GM13977 (cell line): ENCODE measurements at regions not wholly inside any gene's neighbourhood (a gene's known extent, or its start where the extent isn't known, plus 50 kb on each side); places are given as distances from the start of the nearest gene placed in this dataset.

Experiments used
- DNase-seq: peaks from one replicate; pipeline ENCODE4 v3.0.0; 2012; ENCODE audit warnings: low spot score
- in situ Hi-C: fragments of 300-500 bp; cut with MboI; formaldehyde crosslinking; loops from one replicate; pipeline ENCODE4 v1.12.0; 2022; ENCODE audit warnings: low sequenced_read_pairs, low pct_unique_long_range_greater_than_20kb, mixed read lengths, inconsistent platforms; ENCODE audit not compliant: unreplicated experiment
- TF ChIP-seq, protein P1 (sequence below): IDR thresholded peaks from 2 replicates; pipeline ENCODE4 v1.5.1; 2012; ENCODE audit warnings: mild to moderate bottlenecking, control low read depth; ENCODE audit not compliant: insufficient read depth; ENCODE audit errors: extremely low read depth, missing control alignments

DNA sequence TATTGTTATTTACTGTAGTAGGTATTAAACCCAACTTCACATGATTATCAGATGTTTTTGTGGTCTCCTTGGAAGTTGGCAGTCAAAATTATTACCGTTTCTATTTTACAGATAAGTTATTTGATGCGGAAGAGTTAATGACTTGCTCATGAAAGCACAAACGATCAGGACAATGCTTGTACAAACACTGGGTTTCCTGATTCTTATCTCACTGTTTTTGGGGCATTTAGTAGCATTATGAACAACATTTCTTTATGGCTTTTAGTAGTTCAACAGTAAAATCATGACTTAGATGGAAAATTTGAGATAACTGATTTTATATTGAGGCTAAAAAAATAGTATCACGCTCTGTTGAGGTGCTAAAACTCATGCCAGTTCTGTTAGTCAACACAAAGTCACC lies 361.5 kb upstream of the MBL2 start:
- no peak for DNase-seq
- TF ChIP-seq, protein P1, sequence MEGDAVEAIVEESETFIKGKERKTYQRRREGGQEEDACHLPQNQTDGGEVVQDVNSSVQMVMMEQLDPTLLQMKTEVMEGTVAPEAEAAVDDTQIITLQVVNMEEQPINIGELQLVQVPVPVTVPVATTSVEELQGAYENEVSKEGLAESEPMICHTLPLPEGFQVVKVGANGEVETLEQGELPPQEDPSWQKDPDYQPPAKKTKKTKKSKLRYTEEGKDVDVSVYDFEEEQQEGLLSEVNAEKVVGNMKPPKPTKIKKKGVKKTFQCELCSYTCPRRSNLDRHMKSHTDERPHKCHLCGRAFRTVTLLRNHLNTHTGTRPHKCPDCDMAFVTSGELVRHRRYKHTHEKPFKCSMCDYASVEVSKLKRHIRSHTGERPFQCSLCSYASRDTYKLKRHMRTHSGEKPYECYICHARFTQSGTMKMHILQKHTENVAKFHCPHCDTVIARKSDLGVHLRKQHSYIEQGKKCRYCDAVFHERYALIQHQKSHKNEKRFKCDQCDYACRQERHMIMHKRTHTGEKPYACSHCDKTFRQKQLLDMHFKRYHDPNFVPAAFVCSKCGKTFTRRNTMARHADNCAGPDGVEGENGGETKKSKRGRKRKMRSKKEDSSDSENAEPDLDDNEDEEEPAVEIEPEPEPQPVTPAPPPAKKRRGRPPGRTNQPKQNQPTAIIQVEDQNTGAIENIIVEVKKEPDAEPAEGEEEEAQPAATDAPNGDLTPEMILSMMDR = no peak
- in situ Hi-C loops = no loop called here

DNA sequence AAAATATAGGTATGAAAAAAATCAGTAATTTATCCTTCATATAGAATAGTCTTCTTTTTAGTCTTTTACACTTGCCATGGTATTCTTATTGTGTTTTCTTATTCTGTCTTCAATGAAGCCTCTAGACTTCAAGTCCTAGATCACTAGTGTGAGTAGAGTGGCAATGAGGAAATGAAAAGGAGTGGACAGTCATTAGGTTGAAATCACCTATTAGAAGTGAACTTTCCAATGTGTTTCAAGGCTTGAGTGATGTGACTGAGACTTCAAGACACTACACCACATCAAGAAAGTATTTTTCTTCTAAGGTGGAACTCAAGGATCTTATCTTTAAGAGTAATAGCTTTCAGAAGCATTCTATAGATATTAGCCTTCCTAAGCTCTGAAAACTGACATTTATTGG lies 357.8 kb upstream of the MBL2 start:
- DNase-seq = no peak
- in situ Hi-C loops = no loop called here
- TF ChIP-seq, protein P1 = no peak

DNA sequence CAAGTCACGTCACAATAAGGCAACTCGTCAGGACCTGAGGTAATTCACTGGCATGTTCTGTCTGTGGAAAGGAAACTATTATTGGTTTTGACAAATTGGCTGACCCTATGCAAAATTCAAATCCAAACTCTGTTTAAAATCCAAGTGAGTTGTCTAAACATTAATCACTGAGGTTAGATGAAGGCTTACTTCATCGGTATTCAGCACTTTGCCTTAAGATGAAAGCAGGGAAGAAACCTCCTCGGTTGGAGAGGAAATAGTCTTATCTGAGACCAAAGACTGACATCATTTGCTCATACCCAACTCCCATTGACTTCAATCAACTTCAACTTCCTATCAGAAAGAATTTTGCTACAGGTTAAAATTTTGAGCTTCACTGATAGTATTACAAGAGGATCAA lies 355.1 kb upstream of the MBL2 start:
- TF ChIP-seq, protein P1 = no peak
- in situ Hi-C loops = no loop called here
- DNase-seq = no peak

DNA sequence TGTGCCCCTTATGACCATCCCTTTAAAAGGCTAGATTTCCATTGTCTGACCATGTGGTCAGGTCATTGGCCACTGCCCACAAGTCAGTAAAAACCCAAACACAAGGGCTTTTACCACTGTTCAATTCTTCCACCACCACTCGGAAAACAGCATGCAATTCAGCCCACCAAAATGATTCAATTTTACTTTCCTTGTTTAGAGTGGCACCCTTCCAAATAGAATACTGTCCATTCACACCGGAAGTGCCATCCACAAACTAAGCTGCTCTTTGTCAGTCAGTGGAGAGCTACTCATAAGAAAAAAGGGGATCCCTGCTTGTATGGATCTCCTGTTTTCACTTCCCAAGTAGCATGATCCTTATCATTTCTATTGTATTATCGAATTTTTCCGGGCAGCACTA lies 350.7 kb upstream of the MBL2 start:
- in situ Hi-C loops = no loop called here
- no peak for DNase-seq
- TF ChIP-seq, protein P1 = no peak

DNA sequence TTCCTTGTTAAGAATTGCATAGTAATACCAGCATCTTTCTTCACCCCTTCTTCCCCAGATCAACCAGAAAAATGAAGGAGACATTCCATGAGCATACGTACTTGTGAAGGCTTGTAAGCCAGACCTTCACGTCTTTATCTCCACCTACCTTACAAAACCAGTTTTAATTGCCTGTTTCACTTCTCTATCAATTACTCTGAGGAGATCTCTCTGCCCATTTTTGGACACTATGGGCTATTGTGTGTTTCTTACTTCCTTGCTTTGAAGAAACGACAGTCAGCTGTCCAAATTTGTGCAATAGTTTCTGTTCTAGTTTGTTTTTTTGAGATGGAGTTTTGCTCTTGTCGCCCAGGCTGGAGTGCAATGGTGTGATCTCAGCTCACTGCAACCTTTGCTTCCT lies 349.7 kb upstream of the MBL2 start:
- DNase-seq = no peak
- in situ Hi-C loops = no loop called here
- TF ChIP-seq, protein P1 = no peak

DNA sequence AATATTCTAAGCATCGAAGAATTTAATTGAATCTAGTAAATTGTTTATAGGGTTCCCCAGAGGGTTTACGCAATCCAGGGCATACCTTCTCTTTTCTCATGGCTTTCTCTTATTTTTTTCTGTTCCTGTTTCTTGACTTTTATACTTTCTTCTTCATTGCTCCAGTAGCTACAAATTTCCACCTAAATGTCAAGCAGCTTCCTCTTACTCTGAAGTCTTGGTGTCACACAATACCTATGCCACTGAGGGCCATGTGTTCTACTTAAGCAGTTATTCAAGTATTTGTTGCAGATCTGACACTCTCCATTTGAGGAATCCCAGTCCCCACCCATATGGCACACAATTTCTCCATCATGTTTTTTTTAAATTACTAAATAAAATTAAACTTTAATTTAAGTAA lies 343.1 kb upstream of the MBL2 start:
- in situ Hi-C loops = no loop called here
- DNase-seq = no peak
- TF ChIP-seq, protein P1 = no peak

DNA sequence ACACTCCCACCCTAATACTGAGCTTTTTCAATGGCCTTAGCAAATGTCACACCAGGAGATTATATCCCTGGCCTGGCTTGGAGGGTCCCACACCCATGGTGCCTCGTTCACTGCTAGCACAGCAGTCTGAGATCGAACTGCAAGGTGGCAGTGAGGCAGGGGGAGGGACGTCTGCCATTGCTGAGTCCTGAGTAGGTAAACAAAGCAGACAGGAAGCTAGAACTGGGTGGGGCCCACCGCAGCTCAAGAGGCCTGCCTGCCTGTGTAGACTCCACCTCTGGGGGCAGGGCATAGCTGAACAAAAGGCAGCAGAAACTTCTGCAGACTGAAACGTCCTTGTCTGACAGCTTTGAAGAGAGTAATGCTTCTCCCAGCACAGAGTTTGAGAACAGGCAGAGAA lies 338.9 kb upstream of the MBL2 start:
- DNase-seq = no peak
- TF ChIP-seq, protein P1 = no peak
- in situ Hi-C loops = no loop called here
